ENCODE measurements at regions not wholly inside any gene's neighbourhood (a gene's known extent, or its start where the extent isn't known, plus 50 kb on each side); places are given as distances from the start of the nearest gene placed in this dataset.

DNA sequence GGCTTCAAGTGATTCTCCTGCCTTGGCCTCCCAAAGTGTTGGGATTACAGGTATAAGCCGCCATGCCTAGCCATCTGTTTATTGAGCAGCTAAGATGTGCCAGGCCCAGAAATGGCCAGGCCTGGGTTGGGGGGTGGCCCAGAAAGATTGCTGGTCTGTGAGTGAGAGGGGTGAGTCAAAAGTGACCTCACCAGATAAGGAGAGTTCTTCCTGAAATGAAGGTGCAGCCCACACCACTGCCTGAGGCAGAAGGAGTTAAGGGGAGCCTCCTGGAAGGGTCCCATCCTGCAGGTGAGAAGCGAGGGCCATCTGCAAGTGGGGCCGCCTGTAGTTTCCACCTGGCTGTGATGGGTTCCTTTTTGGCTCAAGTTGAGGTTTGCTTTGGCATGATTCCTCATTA, 96.9 kb upstream of the KLF4 start:
- CTCF ChIA-PET, result no interaction called here
- POLR2A ChIA-PET, result no interaction called here

DNA sequence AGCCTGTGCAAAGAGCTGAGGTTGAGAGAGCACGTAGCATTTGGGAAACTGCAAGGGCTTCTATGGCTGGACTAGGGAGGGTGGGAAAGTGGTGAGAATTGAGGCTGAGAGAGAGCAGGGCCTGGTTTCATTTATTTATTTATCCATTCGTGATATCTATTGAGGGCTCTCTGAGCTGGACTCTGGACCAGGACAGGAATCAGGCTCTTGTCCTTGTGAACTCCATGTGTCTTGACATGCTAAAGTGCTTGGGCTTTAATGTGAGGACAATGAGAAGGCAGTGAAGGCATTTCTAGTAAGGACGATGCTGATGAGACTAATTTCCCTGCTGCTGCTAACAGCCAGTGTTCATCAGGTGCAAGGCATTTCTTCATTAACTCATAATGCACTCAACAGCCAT, 95.9 kb upstream of the KLF4 start:
- ChIA-PET POLR2A (interaction anchor here (0.6 kb wide), 1 partner anchor 292 kb away, joined by 3 read pairs; no protein-coding TSS in a partner anchor), CTCF (no interaction called here)
- no peaks in the 10 kb centered on the region for H3K9me3 ChIP-seq (ENCODE audit: control extremely low read depth in 1 of 5, control insufficient read depth in 4 of 5, insufficient read depth in 2 of 5, low read depth in 1 of 5, low read length in 4 of 5)
- H3K27me3 ChIP-seq (replicated peaks in 2 of 5; ENCODE audit: control insufficient read depth in 4 of 5, insufficient read depth in 5 of 5, low read length in 4 of 5), result no peaks in the 10 kb centered on the region
- no peak overlapping the region for H3K4me3 ChIP-seq (ENCODE audit: control insufficient read depth in 1 of 7, extremely low read depth in 1 of 7, insufficient read depth in 4 of 7, low read depth in 2 of 7, low read length in 6 of 7)
- no peak for DNase-seq
- H3K27ac ChIP-seq (ENCODE audit: insufficient read depth in 1 of 2, low read depth in 1 of 2, low read length in 2 of 2, poor library complexity in 1 of 2, severe bottlenecking in 2 of 2), result no peak overlapping the region
- no peaks in the 10 kb centered on the region for H3K36me3 ChIP-seq (ENCODE audit: control insufficient read depth in 4 of 4, insufficient read depth in 4 of 4, low read length in 3 of 4)
- 100% methylated on average over 1 of the region's 3 CpGs for WGBS (ENCODE audit: insufficient coverage)
- H3K4me1 ChIP-seq (ENCODE audit: control extremely low read depth in 1 of 4, control insufficient read depth in 4 of 4, insufficient read depth in 4 of 4, low read length in 3 of 4), result peaks cover 0 to 10% (median 8%) of the 10 kb centered on the region in 4 experiments

More for the DNA sequence above, 96.9 kb upstream of the KLF4 start:
- Histone ChIP-seq H3K27ac (ENCODE audit: insufficient read depth in 1 of 2, low read depth in 1 of 2, low read length in 2 of 2, poor library complexity in 1 of 2, severe bottlenecking in 2 of 2) (no peak overlapping the region), H3K4me1 (ENCODE audit: control extremely low read depth in 1 of 4, control insufficient read depth in 4 of 4, insufficient read depth in 4 of 4, low read length in 3 of 4) (peaks cover 0 to 10% (median 8%) of the 10 kb centered on the region in 4 experiments), H3K4me3 (ENCODE audit: control insufficient read depth in 1 of 7, extremely low read depth in 1 of 7, insufficient read depth in 4 of 7, low read depth in 2 of 7, low read length in 6 of 7) (no peak overlapping the region), H3K27me3 (replicated peaks in 2 of 5; ENCODE audit: control insufficient read depth in 4 of 5, insufficient read depth in 5 of 5, low read length in 4 of 5) (no peaks in the 10 kb centered on the region), H3K9me3 (ENCODE audit: control extremely low read depth in 1 of 5, control insufficient read depth in 4 of 5, insufficient read depth in 2 of 5, low read depth in 1 of 5, low read length in 4 of 5) (no peaks in the 10 kb centered on the region), H3K36me3 (ENCODE audit: control insufficient read depth in 4 of 4, insufficient read depth in 4 of 4, low read length in 3 of 4) (no peaks in the 10 kb centered on the region)
- no peak for DNase-seq
- WGBS (ENCODE audit: insufficient coverage), result 100% methylated on average over 3 of the region's 3 CpGs

DNA sequence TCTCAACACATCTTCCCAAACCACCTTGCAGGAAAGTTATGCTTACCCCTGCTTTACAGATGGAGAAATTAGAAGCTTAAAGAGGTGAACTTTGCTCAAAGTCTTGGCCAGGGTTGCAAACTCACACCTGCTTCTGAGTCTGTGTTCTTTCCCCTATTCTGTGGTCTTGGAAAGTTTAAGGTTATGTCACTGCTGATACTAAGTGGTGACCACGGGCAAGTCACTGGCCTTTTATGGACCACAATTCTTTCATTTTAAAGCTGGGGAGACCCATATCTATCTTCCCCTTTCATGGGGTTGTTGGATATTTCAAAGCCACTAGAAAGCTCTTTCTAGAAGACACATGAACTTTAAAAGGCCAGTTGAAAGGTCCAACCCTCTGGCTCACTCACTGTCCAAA, 95.4 kb upstream of the KLF4 start:
- ChIA-PET CTCF (no interaction called here), POLR2A (interaction anchor here (0.6 kb wide), 1 partner anchor 292 kb away, joined by 3 read pairs; no protein-coding TSS in a partner anchor)
- peak in 1 of 3 donors; percentile 3 for DNase-seq
- H3K27me3 ChIP-seq (replicated peaks in 2 of 5; ENCODE audit: control insufficient read depth in 4 of 5, insufficient read depth in 5 of 5, low read length in 4 of 5), result no peaks in the 10 kb centered on the region
- no peaks in the 10 kb centered on the region for H3K36me3 ChIP-seq (ENCODE audit: control insufficient read depth in 4 of 4, insufficient read depth in 4 of 4, low read length in 3 of 4)
- peaks cover 0 to 10% (median 8%) of the 10 kb centered on the region in 4 experiments for H3K4me1 ChIP-seq (ENCODE audit: control extremely low read depth in 1 of 4, control insufficient read depth in 4 of 4, insufficient read depth in 4 of 4, low read length in 3 of 4)
- H3K27ac ChIP-seq (ENCODE audit: insufficient read depth in 1 of 2, low read depth in 1 of 2, low read length in 2 of 2, poor library complexity in 1 of 2, severe bottlenecking in 2 of 2), result no peak overlapping the region
- H3K9me3 ChIP-seq (ENCODE audit: control extremely low read depth in 1 of 5, control insufficient read depth in 4 of 5, insufficient read depth in 2 of 5, low read depth in 1 of 5, low read length in 4 of 5), result no peaks in the 10 kb centered on the region
- no peak overlapping the region for H3K4me3 ChIP-seq (ENCODE audit: control insufficient read depth in 1 of 7, extremely low read depth in 1 of 7, insufficient read depth in 4 of 7, low read depth in 2 of 7, low read length in 6 of 7)
- 100% methylated on average over 1 of the region's 1 CpG for WGBS (ENCODE audit: insufficient coverage)

- no peak overlapping the region for H3K27ac ChIP-seq (ENCODE audit: insufficient read depth in 1 of 2, low read depth in 1 of 2, low read length in 2 of 2, poor library complexity in 1 of 2, severe bottlenecking in 2 of 2)
- no peak overlapping the region for H3K4me3 ChIP-seq (ENCODE audit: control insufficient read depth in 1 of 7, extremely low read depth in 1 of 7, insufficient read depth in 4 of 7, low read depth in 2 of 7, low read length in 6 of 7)
- no peaks in the 10 kb centered on the region for H3K27me3 ChIP-seq (replicated peaks in 2 of 5; ENCODE audit: control insufficient read depth in 4 of 5, insufficient read depth in 5 of 5, low read length in 4 of 5)
- ChIA-PET POLR2A (no interaction called here), CTCF (no interaction called here)
- H3K9me3 ChIP-seq (ENCODE audit: control extremely low read depth in 1 of 5, control insufficient read depth in 4 of 5, insufficient read depth in 2 of 5, low read depth in 1 of 5, low read length in 4 of 5), result no peaks in the 10 kb centered on the region
- H3K4me1 ChIP-seq (ENCODE audit: control extremely low read depth in 1 of 4, control insufficient read depth in 4 of 4, insufficient read depth in 4 of 4, low read length in 3 of 4), result peaks cover 0 to 10% (median 8%) of the 10 kb centered on the region in 4 experiments
- no peak for DNase-seq
- 100% methylated on average over 3 of the region's 5 CpGs for WGBS (ENCODE audit: insufficient coverage)
- H3K36me3 ChIP-seq (ENCODE audit: control insufficient read depth in 4 of 4, insufficient read depth in 4 of 4, low read length in 3 of 4), result no peaks in the 10 kb centered on the region
Observed at GRCh38 chr9:107584186-107584585, 94.6 kb upstream of the KLF4 start.

- H3K27ac ChIP-seq (ENCODE audit: insufficient read depth in 1 of 2, low read depth in 1 of 2, low read length in 2 of 2, poor library complexity in 1 of 2, severe bottlenecking in 2 of 2), result no peak overlapping the region
- POLR2A ChIA-PET, result interaction anchor here (0.6 kb wide), 1 partner anchor 648 kb away, joined by 3 read pairs; no protein-coding TSS in a partner anchor
- no peaks in the 10 kb centered on the region for H3K36me3 ChIP-seq (ENCODE audit: control insufficient read depth in 4 of 4, insufficient read depth in 4 of 4, low read length in 3 of 4)
- no peaks in the 10 kb centered on the region for H3K9me3 ChIP-seq (ENCODE audit: control extremely low read depth in 1 of 5, control insufficient read depth in 4 of 5, insufficient read depth in 2 of 5, low read depth in 1 of 5, low read length in 4 of 5)
- WGBS (ENCODE audit: insufficient coverage), result 96% methylated on average over 4 of the region's 5 CpGs
- CTCF ChIA-PET, result interaction anchor here (0.6 kb wide), 1 partner anchor 118 kb away, joined by 3 read pairs; no protein-coding TSS in a partner anchor
- peaks cover 0 to 2% (median 0%) of the 10 kb centered on the region in 5 experiments for H3K27me3 ChIP-seq (replicated peaks in 2 of 5; ENCODE audit: control insufficient read depth in 4 of 5, insufficient read depth in 5 of 5, low read length in 4 of 5)
- DNase-seq, result no peak
- H3K4me3 ChIP-seq (ENCODE audit: control insufficient read depth in 1 of 7, extremely low read depth in 1 of 7, insufficient read depth in 4 of 7, low read depth in 2 of 7, low read length in 6 of 7), result no peak overlapping the region
- no peaks in the 10 kb centered on the region for H3K4me1 ChIP-seq (ENCODE audit: control extremely low read depth in 1 of 4, control insufficient read depth in 4 of 4, insufficient read depth in 4 of 4, low read length in 3 of 4)
Observed at GRCh38 chr9:107577140-107577776, 87.7 kb upstream of the KLF4 start.

DNA sequence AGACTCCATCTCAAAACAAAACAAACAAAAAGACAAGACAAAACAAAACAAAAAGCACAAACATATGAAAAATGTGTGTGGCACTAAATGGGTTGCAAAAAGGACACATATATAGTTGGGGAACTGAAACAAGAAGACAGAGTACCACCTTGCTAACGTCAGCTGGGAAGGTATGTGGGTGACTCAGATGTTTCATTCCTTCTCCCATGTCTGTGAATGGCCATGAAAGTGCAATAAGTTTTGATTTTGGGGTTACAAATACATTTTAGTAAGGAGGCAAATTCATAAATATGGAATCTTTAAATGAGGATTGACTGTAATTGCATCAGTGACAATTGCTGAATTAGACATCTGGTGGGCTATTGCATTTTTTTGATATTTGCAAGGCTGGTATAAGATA, 81.6 kb upstream of the KLF4 start:
- DNase-seq, result no peak
- Histone ChIP-seq H3K9me3 (ENCODE audit: control extremely low read depth in 1 of 5, control insufficient read depth in 4 of 5, insufficient read depth in 2 of 5, low read depth in 1 of 5, low read length in 4 of 5) (peaks cover 0 to 1% (median 0%) of the 10 kb centered on the region in 5 experiments), H3K4me3 (ENCODE audit: control insufficient read depth in 1 of 7, extremely low read depth in 1 of 7, insufficient read depth in 4 of 7, low read depth in 2 of 7, low read length in 6 of 7) (no peak overlapping the region), H3K27ac (ENCODE audit: insufficient read depth in 1 of 2, low read depth in 1 of 2, low read length in 2 of 2, poor library complexity in 1 of 2, severe bottlenecking in 2 of 2) (no peak overlapping the region), H3K4me1 (ENCODE audit: control extremely low read depth in 1 of 4, control insufficient read depth in 4 of 4, insufficient read depth in 4 of 4, low read length in 3 of 4) (no peaks in the 10 kb centered on the region), H3K27me3 (replicated peaks in 2 of 5; ENCODE audit: control insufficient read depth in 4 of 5, insufficient read depth in 5 of 5, low read length in 4 of 5) (no peaks in the 10 kb centered on the region), H3K36me3 (ENCODE audit: control insufficient read depth in 4 of 4, insufficient read depth in 4 of 4, low read length in 3 of 4) (no peaks in the 10 kb centered on the region)
- 100% methylated on average over 1 of the region's 1 CpG for WGBS (ENCODE audit: insufficient coverage)
- CTCF ChIA-PET, result no interaction called here
- POLR2A ChIA-PET, result no interaction called here

- ChIA-PET CTCF (no interaction called here), POLR2A (no interaction called here)
- 85% methylated on average over 4 of the region's 4 CpGs for WGBS (ENCODE audit: insufficient coverage)
- Histone ChIP-seq H3K27me3 (replicated peaks in 2 of 5; ENCODE audit: control insufficient read depth in 4 of 5, insufficient read depth in 5 of 5, low read length in 4 of 5) (no peaks in the 10 kb centered on the region), H3K4me3 (ENCODE audit: control insufficient read depth in 1 of 7, extremely low read depth in 1 of 7, insufficient read depth in 4 of 7, low read depth in 2 of 7, low read length in 6 of 7) (no peak overlapping the region), H3K36me3 (ENCODE audit: control insufficient read depth in 4 of 4, insufficient read depth in 4 of 4, low read length in 3 of 4) (no peaks in the 10 kb centered on the region), H3K4me1 (ENCODE audit: control extremely low read depth in 1 of 4, control insufficient read depth in 4 of 4, insufficient read depth in 4 of 4, low read length in 3 of 4) (no peaks in the 10 kb centered on the region), H3K27ac (ENCODE audit: insufficient read depth in 1 of 2, low read depth in 1 of 2, low read length in 2 of 2, poor library complexity in 1 of 2, severe bottlenecking in 2 of 2) (no peak overlapping the region), H3K9me3 (ENCODE audit: control extremely low read depth in 1 of 5, control insufficient read depth in 4 of 5, insufficient read depth in 2 of 5, low read depth in 1 of 5, low read length in 4 of 5) (peaks cover 0 to 1% (median 0%) of the 10 kb centered on the region in 5 experiments)
- DNase-seq, result no peak
Observed at GRCh38 chr9:107569174-107569573, 79.6 kb upstream of the KLF4 start.

Data from common myeloid progenitor, CD34-positive (primary cell).